ENCODE measurements at regions not wholly inside any gene's neighbourhood (a gene's known extent, or its start where the extent isn't known, plus 50 kb on each side); places are given as distances from the start of the nearest gene placed in this dataset.

- Histone ChIP-seq H4K20me1 (ENCODE audit: control insufficient read depth, insufficient read depth, low read length, poor library complexity, severe bottlenecking) (no peaks in the 10 kb centered on the region), H3K4me1 (ENCODE audit: control insufficient read depth in 2 of 2, insufficient read depth in 2 of 2, low read length in 2 of 2) (no peaks in the 10 kb centered on the region), H3K36me3 (replicated peaks in 1 of 2; ENCODE audit: control extremely low read depth in 1 of 2, control insufficient read depth in 1 of 2, extremely low read depth in 1 of 2, insufficient read depth in 2 of 2, low read length in 1 of 2) (no peaks in the 10 kb centered on the region), H3K4me2 (replicated peaks; ENCODE audit: low read depth, low read length, poor library complexity, severe bottlenecking) (no peak overlapping the region), H3K79me2 (ENCODE audit: control insufficient read depth, insufficient read depth, low read length) (no peaks in the 10 kb centered on the region), H3K4me3 (ENCODE audit: control extremely low read depth in 1 of 5, extremely low read depth in 1 of 5, insufficient read depth in 1 of 5, low read depth in 2 of 5, low read length in 4 of 5) (no peak overlapping the region), H3K9me3 (ENCODE audit: control extremely low read depth in 1 of 3, control insufficient read depth in 2 of 3, insufficient read depth in 1 of 3, low read length in 2 of 3) (peaks cover 0 to 8% (median 0%) of the 10 kb centered on the region in 3 donors), H3K9ac (ENCODE audit: low read length) (no peak overlapping the region), H3K27me3 (replicated peaks in 1 of 4; ENCODE audit: control extremely low read depth in 1 of 4, control insufficient read depth in 3 of 4, insufficient read depth in 4 of 4, low read length in 3 of 4) (peaks cover 0 to 2% (median 0%) of the 10 kb centered on the region in 4 experiments), H2AFZ (ENCODE audit: insufficient read depth, low read depth, low read length, poor library complexity, severe bottlenecking) (no peak overlapping the region), H3K27ac (ENCODE audit: low read length in 2 of 2) (no peak overlapping the region)
- ATAC-seq (ENCODE audit: low read depth) = no peak
- Mint-ChIP-seq H3K4me3 (no peak overlapping the region), H3K9me3 (ENCODE audit: insufficient read depth) (peaks cover 2% of the 10 kb centered on the region), H3K27ac (no peak overlapping the region), H3K4me1 (no peaks in the 10 kb centered on the region), H3K27me3 (no peaks in the 10 kb centered on the region)
- CTCF ChIA-PET = no interaction called here
- intact Hi-C loops (cut with micrococcal nuclease) = no loop called here
- WGBS (ENCODE audit: insufficient coverage) = 94% methylated on average over 5 of the region's 8 CpGs
- no peak for DNase-seq
- POLR2A ChIA-PET = no interaction called here
- TF ChIP-seq EZH2 (IDR thresholded peaks at IDR 0.05; ENCODE audit: borderline replicate concordance, insufficient read depth, low read depth, low read length, poor library complexity, severe bottlenecking) (no peak), CTCF (IDR thresholded peaks at IDR 0.05) (no peak)
Measured at GRCh38 chr6:100136590-100136989, 142.6 kb upstream of the MCHR2 start.

GRCh38 chr6:100135977-100136376 is 142.0 kb upstream of the MCHR2 start:
- H3K9me3 Mint-ChIP-seq (ENCODE audit: insufficient read depth) = peaks cover 2% of the 10 kb centered on the region
- ChIA-PET POLR2A (no interaction called here), CTCF (no interaction called here)
- no peaks in the 10 kb centered on the region for H4K20me1 ChIP-seq (ENCODE audit: control insufficient read depth, insufficient read depth, low read length, poor library complexity, severe bottlenecking)
- no peak overlapping the region for H3K4me3 ChIP-seq (ENCODE audit: control extremely low read depth in 1 of 5, extremely low read depth in 1 of 5, insufficient read depth in 1 of 5, low read depth in 2 of 5, low read length in 4 of 5)
- no peaks in the 10 kb centered on the region for H3K4me1 Mint-ChIP-seq
- no peaks in the 10 kb centered on the region for H3K79me2 ChIP-seq (ENCODE audit: control insufficient read depth, insufficient read depth, low read length)
- H3K27ac Mint-ChIP-seq = no peak overlapping the region
- ATAC-seq (ENCODE audit: low read depth) (no peak), DNase-seq (no peak)
- WGBS (ENCODE audit: insufficient coverage) = 95% methylated on average over 21 of the region's 21 CpGs
- H3K4me2 ChIP-seq (replicated peaks; ENCODE audit: low read depth, low read length, poor library complexity, severe bottlenecking) = no peak overlapping the region
- peaks cover 0 to 8% (median 0%) of the 10 kb centered on the region in 3 donors for H3K9me3 ChIP-seq (ENCODE audit: control extremely low read depth in 1 of 3, control insufficient read depth in 2 of 3, insufficient read depth in 1 of 3, low read length in 2 of 3)
- intact Hi-C loops (cut with micrococcal nuclease) = no loop called here
- H3K27me3 Mint-ChIP-seq = no peaks in the 10 kb centered on the region
- H3K4me3 Mint-ChIP-seq = no peak overlapping the region
- H3K36me3 ChIP-seq (replicated peaks in 1 of 2; ENCODE audit: control extremely low read depth in 1 of 2, control insufficient read depth in 1 of 2, extremely low read depth in 1 of 2, insufficient read depth in 2 of 2, low read length in 1 of 2) = no peaks in the 10 kb centered on the region
- H3K9ac ChIP-seq (ENCODE audit: low read length) = no peak overlapping the region
- H3K27ac ChIP-seq (ENCODE audit: low read length in 2 of 2) = no peak overlapping the region
- TF ChIP-seq CTCF (IDR thresholded peaks at IDR 0.05) = no peak
- no peak for TF ChIP-seq EZH2 (IDR thresholded peaks at IDR 0.05; ENCODE audit: borderline replicate concordance, insufficient read depth, low read depth, low read length, poor library complexity, severe bottlenecking)
- no peaks in the 10 kb centered on the region for H3K4me1 ChIP-seq (ENCODE audit: control insufficient read depth in 2 of 2, insufficient read depth in 2 of 2, low read length in 2 of 2)
- H3K27me3 ChIP-seq (replicated peaks in 1 of 4; ENCODE audit: control extremely low read depth in 1 of 4, control insufficient read depth in 3 of 4, insufficient read depth in 4 of 4, low read length in 3 of 4) = peaks cover 0 to 2% (median 0%) of the 10 kb centered on the region in 4 experiments
- no peak overlapping the region for H2AFZ ChIP-seq (ENCODE audit: insufficient read depth, low read depth, low read length, poor library complexity, severe bottlenecking)
